HL-60 (cell line): ENCODE measurements at regions not wholly inside any gene's neighbourhood (a gene's known extent, or its start where the extent isn't known, plus 50 kb on each side); places are given as distances from the start of the nearest gene placed in this dataset.

Source experiments
- DNase-seq, 2 experiments: peaks; one replicate each; pipeline ENCODE4 v3.0.0-alpha.2; 2010 to 2020; ENCODE audit warnings: low read depth in 1 of 2, low spot score in 1 of 2
- H3K27ac ChIP-seq: fragments of 250-450 bp; sonication (Bioruptor Pico); replicated peaks from 2 replicates; pipeline ENCODE4 v1.5.1; 2020; ENCODE audit warnings: mild to moderate bottlenecking, moderate library complexity
- H3K27me3 ChIP-seq: fragments of 250-450 bp; sonication (Bioruptor Pico); 2 replicates; pipeline ENCODE4 v1.5.1; 2021; ENCODE audit warnings: mild to moderate bottlenecking, moderate library complexity; ENCODE audit not compliant: insufficient read depth, poor library complexity, severe bottlenecking
- H3K4me3 ChIP-seq: replicated peaks from 2 replicates; pipeline ENCODE4 v1.5.1; 2011; ENCODE audit warnings: mild to moderate bottlenecking, control low read depth, low read length; ENCODE audit not compliant: insufficient read depth
- GABPA ChIP-seq: IDR thresholded peaks from 2 replicates; pipeline ENCODE4 v1.6.1; 2012; ENCODE audit warnings: low read depth
- POLR2AphosphoS5 ChIP-seq: IDR thresholded peaks from 2 replicates; pipeline ENCODE4 v1.6.1; 2012; ENCODE audit warnings: low read depth
- SPI1 ChIP-seq: IDR thresholded peaks from 2 replicates; pipeline ENCODE4 v1.6.1; 2012; ENCODE audit warnings: low read depth, mild to moderate bottlenecking, borderline replicate concordance
- TF ChIP-seq, protein P1 (sequence below): IDR thresholded peaks from one replicate; pipeline ENCODE4 v1.5.1; 2011; ENCODE audit warnings: low read length, control low read depth, inconsistent platforms; ENCODE audit not compliant: insufficient read depth
- TF ChIP-seq, protein P2 (sequence below): IDR thresholded peaks from 2 replicates; pipeline ENCODE4 v1.6.1; 2012; ENCODE audit warnings: low read depth; ENCODE audit not compliant: insufficient replicate concordance

DNA sequence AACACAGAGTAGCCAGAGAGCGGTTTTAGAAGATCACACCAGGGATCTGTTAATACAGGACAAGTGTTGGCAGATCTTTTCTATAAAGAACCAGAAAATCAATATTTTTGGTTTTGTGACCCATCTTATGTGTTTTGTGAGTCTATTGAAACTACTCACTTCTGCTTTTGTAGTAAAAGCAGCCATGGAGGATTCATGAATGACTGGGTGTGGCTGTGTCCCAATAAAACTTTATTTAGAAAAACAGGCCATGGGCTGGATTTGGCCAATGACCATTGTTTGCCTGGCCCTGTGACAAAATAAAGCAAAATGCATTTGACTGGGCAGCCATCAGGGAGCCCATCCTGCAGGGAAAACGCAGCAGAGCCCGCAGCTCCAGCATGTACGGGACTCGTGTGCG, 99.9 kb upstream of the ADRA2C start:
- DNase-seq = no peak
- Histone ChIP-seq H3K4me3 (no peak overlapping the region), H3K27me3 (no peaks in the 10 kb centered on the region), H3K27ac (no peak overlapping the region)
- no peak for TF ChIP-seq POLR2AphosphoS5
- TF ChIP-seq GABPA = no peak
- TF ChIP-seq, protein P1, sequence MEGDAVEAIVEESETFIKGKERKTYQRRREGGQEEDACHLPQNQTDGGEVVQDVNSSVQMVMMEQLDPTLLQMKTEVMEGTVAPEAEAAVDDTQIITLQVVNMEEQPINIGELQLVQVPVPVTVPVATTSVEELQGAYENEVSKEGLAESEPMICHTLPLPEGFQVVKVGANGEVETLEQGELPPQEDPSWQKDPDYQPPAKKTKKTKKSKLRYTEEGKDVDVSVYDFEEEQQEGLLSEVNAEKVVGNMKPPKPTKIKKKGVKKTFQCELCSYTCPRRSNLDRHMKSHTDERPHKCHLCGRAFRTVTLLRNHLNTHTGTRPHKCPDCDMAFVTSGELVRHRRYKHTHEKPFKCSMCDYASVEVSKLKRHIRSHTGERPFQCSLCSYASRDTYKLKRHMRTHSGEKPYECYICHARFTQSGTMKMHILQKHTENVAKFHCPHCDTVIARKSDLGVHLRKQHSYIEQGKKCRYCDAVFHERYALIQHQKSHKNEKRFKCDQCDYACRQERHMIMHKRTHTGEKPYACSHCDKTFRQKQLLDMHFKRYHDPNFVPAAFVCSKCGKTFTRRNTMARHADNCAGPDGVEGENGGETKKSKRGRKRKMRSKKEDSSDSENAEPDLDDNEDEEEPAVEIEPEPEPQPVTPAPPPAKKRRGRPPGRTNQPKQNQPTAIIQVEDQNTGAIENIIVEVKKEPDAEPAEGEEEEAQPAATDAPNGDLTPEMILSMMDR = no peak
- TF ChIP-seq SPI1 = no peak
- TF ChIP-seq, protein P2, sequence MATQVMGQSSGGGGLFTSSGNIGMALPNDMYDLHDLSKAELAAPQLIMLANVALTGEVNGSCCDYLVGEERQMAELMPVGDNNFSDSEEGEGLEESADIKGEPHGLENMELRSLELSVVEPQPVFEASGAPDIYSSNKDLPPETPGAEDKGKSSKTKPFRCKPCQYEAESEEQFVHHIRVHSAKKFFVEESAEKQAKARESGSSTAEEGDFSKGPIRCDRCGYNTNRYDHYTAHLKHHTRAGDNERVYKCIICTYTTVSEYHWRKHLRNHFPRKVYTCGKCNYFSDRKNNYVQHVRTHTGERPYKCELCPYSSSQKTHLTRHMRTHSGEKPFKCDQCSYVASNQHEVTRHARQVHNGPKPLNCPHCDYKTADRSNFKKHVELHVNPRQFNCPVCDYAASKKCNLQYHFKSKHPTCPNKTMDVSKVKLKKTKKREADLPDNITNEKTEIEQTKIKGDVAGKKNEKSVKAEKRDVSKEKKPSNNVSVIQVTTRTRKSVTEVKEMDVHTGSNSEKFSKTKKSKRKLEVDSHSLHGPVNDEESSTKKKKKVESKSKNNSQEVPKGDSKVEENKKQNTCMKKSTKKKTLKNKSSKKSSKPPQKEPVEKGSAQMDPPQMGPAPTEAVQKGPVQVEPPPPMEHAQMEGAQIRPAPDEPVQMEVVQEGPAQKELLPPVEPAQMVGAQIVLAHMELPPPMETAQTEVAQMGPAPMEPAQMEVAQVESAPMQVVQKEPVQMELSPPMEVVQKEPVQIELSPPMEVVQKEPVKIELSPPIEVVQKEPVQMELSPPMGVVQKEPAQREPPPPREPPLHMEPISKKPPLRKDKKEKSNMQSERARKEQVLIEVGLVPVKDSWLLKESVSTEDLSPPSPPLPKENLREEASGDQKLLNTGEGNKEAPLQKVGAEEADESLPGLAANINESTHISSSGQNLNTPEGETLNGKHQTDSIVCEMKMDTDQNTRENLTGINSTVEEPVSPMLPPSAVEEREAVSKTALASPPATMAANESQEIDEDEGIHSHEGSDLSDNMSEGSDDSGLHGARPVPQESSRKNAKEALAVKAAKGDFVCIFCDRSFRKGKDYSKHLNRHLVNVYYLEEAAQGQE = no peak

DNA sequence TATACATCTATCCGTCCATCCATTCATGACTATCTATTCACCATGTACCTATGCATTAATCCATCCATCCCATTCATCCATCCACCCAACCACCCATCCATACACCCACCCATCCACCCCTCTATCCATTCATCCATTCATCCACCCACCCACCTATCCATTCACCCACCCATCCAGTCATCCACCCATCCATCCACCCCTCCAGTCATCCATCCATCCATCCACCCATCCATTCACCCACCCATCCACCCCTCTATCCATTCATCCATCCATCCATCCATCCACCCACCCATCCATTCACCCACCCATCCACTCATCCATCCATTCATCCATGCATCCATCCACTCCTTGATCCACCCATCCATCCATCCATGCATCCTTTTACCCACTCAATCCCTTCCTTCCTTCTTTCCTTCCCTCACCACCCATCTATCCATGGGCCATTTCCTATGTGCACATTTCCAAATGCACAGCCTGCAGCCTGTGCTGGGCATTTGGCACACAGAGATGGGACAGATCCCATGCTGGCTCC, 100.8 kb upstream of the ADRA2C start:
- TF ChIP-seq, protein P1 = no peak
- TF ChIP-seq POLR2AphosphoS5 (no peak), GABPA (no peak)
- no peak overlapping the region for H3K4me3 ChIP-seq
- no peaks in the 10 kb centered on the region for H3K27me3 ChIP-seq
- DNase-seq = no peak
- no peak overlapping the region for H3K27ac ChIP-seq

DNA sequence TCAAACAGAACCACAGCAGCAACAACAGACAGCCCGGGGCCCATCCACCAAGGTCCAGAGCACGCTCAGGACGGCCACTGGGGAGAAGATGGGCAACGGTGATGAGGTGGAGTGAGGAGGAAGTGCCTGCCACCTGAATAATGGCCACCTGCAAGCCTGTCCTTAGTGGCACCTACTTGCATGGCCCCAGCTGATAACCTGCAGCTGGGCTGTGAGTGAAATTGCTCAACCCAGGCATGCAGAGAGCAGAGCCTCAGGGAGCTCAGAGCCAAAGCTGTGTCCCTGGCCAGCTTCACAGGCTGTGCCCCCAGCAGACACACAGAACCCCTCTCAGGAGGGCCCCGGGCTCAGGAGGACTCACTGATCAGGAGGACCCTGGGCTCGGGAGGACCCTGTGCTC, 102.4 kb upstream of the ADRA2C start:
- Histone ChIP-seq H3K27ac (no peak overlapping the region), H3K27me3 (no peaks in the 10 kb centered on the region), H3K4me3 (no peak overlapping the region)
- TF ChIP-seq GABPA = no peak
- TF ChIP-seq, protein P2 = no peak
- no peak for TF ChIP-seq POLR2AphosphoS5
- no peak for TF ChIP-seq SPI1
- TF ChIP-seq, protein P1 = no peak
- no peak for DNase-seq

DNA sequence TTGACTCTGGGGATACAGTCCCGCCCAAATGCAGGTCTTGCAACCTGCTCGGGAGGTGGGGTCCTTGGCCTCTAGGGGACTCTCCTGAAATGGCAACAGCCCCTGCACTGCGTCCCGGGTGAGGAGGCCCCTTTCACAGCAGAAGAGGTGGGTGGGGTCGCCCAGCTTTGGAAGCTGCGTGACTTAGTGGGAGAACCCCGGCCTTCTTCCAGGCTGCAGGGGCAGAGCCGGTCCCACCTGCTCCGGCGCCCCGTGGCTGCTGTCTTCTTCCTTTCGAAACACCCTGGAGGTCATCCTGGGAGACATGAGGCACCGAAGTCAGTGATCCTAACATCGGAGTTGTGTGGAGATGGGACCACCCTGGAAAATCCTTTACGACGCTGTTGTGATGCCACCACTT, 103.7 kb upstream of the ADRA2C start:
- no peak overlapping the region for H3K4me3 ChIP-seq
- DNase-seq = no peak
- TF ChIP-seq POLR2AphosphoS5 = no peak
- TF ChIP-seq, protein P1 = no peak
- H3K27me3 ChIP-seq = peaks cover 4% of the 10 kb centered on the region
- H3K27ac ChIP-seq = no peak overlapping the region
